Testis (tissue), 2 donors: ENCODE measurements at regions not wholly inside any gene's neighbourhood (a gene's known extent, or its start where the extent isn't known, plus 50 kb on each side); places are given as distances from the start of the nearest gene placed in this dataset.

Source experiments
- DNase-seq: peaks from one replicate; pipeline ENCODE4 v3.0.0-alpha.2; 2019
- H3K27ac ChIP-seq, 2 donors: fragments of 200-600 bp; sonication (generic); one replicate each; pipeline ENCODE4 v1.5.1; 2019
- H3K27me3 ChIP-seq: fragments of 200-600 bp; sonication (generic); one replicate; pipeline ENCODE4 v1.5.1; 2019
- H3K36me3 ChIP-seq: fragments of 200-600 bp; sonication (generic); one replicate; pipeline ENCODE4 v1.5.1; 2017; ENCODE audit warnings: low read depth; ENCODE audit errors: missing control alignments
- H3K4me1 ChIP-seq: fragments of 200-600 bp; sonication (generic); one replicate; pipeline ENCODE4 v1.5.1; 2019
- H3K4me3 ChIP-seq, 2 donors: fragments of 200-600 bp; sonication (generic); one replicate each; pipeline ENCODE4 v1.5.1; 2017 to 2019
- H3K9me3 ChIP-seq: fragments of 200-600 bp; sonication (generic); one replicate; pipeline ENCODE4 v1.5.1; 2017
- CTCF ChIP-seq, 3 experiments: fragments of 450-650 bp in 2 of 3; fragments of 200-600 bp in 1 of 3; sonication (generic) in 1 of 3; IDR thresholded peaks; one replicate each; pipeline ENCODE4 v1.5.1; 2016 to 2019; ENCODE audit warnings: antibody characterized with exemption in 3 of 3, mild to moderate bottlenecking in 2 of 3, moderate library complexity in 1 of 3
- POLR2A ChIP-seq: fragments of 450-650 bp; IDR thresholded peaks from one replicate; pipeline ENCODE4 v1.6.1; 2017; ENCODE audit warnings: antibody characterized with exemption, mild to moderate bottlenecking, moderate library complexity
- WGBS, 2 donors: methylation state at CpG; one replicate each; pipeline ENCODE4 v1.1.5; 2018; 5-methylcytosine and 5-hydroxymethylcytosine counted together
- intact Hi-C: fragments of 100-400 bp; cut with DNase I; formaldehyde crosslinking; loops from one replicate; pipeline ENCODE4 v1.15.1; 2023; ENCODE audit warnings: low total_unique reads

- Histone ChIP-seq H3K9me3 (no peaks in the 10 kb centered on the region), H3K27me3 (no peaks in the 10 kb centered on the region), H3K4me1 (no peaks in the 10 kb centered on the region), H3K36me3 (no peaks in the 10 kb centered on the region), H3K27ac (no peak overlapping the region), H3K4me3 (no peak overlapping the region)
- no peak for DNase-seq
- 44 to 54% methylated on average over 9 of the region's 9 CpGs for WGBS, 2 donors
- intact Hi-C loops: no loop called here
- TF ChIP-seq CTCF (IDR thresholded peaks at IDR 0.05) (no peak), POLR2A (no peak)
Measured at GRCh38 chr1:238324211-238324864, 433.6 kb upstream of the ZP4 start.

GRCh38 chr1:238323490-238323889 lies 432.8 kb upstream of the ZP4 start:
- H3K4me1 ChIP-seq: no peaks in the 10 kb centered on the region
- no peak overlapping the region for H3K4me3 ChIP-seq
- no peak for DNase-seq
- H3K27me3 ChIP-seq: no peaks in the 10 kb centered on the region
- no peak overlapping the region for H3K27ac ChIP-seq
- H3K36me3 ChIP-seq: no peaks in the 10 kb centered on the region
- 86 to 93% methylated on average over 3 of the region's 3 CpGs for WGBS, 2 donors
- intact Hi-C loops: no loop called here
- H3K9me3 ChIP-seq: no peaks in the 10 kb centered on the region
- TF ChIP-seq CTCF (IDR thresholded peaks at IDR 0.05): no peak

GRCh38 chr1:238319957-238320356 lies 429.2 kb upstream of the ZP4 start:
- no peak for DNase-seq
- Histone ChIP-seq H3K9me3 (no peaks in the 10 kb centered on the region), H3K4me1 (no peaks in the 10 kb centered on the region), H3K36me3 (no peaks in the 10 kb centered on the region), H3K27me3 (no peaks in the 10 kb centered on the region), H3K27ac (no peak overlapping the region), H3K4me3 (no peak overlapping the region)
- 80 to 100% methylated on average over 3 to 5 of the region's 5 CpGs for WGBS, 2 donors
- intact Hi-C loops: no loop called here
- TF ChIP-seq POLR2A: no peak
- TF ChIP-seq CTCF (IDR thresholded peaks at IDR 0.05): no peak

- Histone ChIP-seq H3K27me3 (no peaks in the 10 kb centered on the region), H3K9me3 (no peaks in the 10 kb centered on the region), H3K4me3 (no peak overlapping the region), H3K36me3 (no peaks in the 10 kb centered on the region), H3K4me1 (no peaks in the 10 kb centered on the region), H3K27ac (no peak overlapping the region)
- DNase-seq: no peak
- WGBS, 2 donors: 56 to 60% methylated on average over 4 of the region's 4 CpGs
- intact Hi-C loops: no loop called here
- TF ChIP-seq POLR2A: no peak
- no peak for TF ChIP-seq CTCF (IDR thresholded peaks at IDR 0.05)
Measured at GRCh38 chr1:238318294-238319110, 427.8 kb upstream of the ZP4 start.
